Activated T-helper 1 cell treated with anti-CD3 and anti-CD28 coated beads, Interleukin-12 subunit alpha, Interleukin-12 subunit beta, Interleukin-2, Interleukin-4 antibody, amounts not matched to agents 30 ng/mL and 10 ng/mL and 1 ng/mL, durations not matched to agents 14 hours and 24 hours and 36 hours (primary cell): ENCODE measurements at regions not wholly inside any gene's neighbourhood (a gene's known extent, or its start where the extent isn't known, plus 50 kb on each side); places are given as distances from the start of the nearest gene placed in this dataset.

Source experiments
- DNase-seq: peaks from one replicate; pipeline ENCODE4 v3.0.0; 2021; ENCODE audit warnings: low spot score
- H3K27ac Mint-ChIP-seq: one replicate; pipeline ENCODE4 v1.8.0; 2021; ENCODE audit warnings: mild to moderate bottlenecking, mixed read lengths
- H3K27me3 Mint-ChIP-seq: one replicate; pipeline ENCODE4 v1.8.0; 2022; ENCODE audit warnings: mild to moderate bottlenecking, moderate library complexity, mixed read lengths; ENCODE audit not compliant: insufficient read depth
- H3K36me3 Mint-ChIP-seq: one replicate; pipeline ENCODE4 v1.8.0; 2021; ENCODE audit warnings: low read depth, mixed read lengths
- H3K4me1 Mint-ChIP-seq: one replicate; pipeline ENCODE4 v1.8.0; 2021; ENCODE audit warnings: low read depth, mixed read lengths
- H3K4me3 Mint-ChIP-seq: one replicate; pipeline ENCODE4 v1.8.0; 2021; ENCODE audit warnings: mild to moderate bottlenecking, moderate library complexity, mixed read lengths
- H3K9me3 Mint-ChIP-seq: one replicate; pipeline ENCODE4 v1.8.0; 2021; ENCODE audit warnings: mixed read lengths
- intact Hi-C: fragments of 100-400 bp; cut with micrococcal nuclease; formaldehyde crosslinking; loops from one replicate; pipeline ENCODE4 v1.15.1; 2024

DNA sequence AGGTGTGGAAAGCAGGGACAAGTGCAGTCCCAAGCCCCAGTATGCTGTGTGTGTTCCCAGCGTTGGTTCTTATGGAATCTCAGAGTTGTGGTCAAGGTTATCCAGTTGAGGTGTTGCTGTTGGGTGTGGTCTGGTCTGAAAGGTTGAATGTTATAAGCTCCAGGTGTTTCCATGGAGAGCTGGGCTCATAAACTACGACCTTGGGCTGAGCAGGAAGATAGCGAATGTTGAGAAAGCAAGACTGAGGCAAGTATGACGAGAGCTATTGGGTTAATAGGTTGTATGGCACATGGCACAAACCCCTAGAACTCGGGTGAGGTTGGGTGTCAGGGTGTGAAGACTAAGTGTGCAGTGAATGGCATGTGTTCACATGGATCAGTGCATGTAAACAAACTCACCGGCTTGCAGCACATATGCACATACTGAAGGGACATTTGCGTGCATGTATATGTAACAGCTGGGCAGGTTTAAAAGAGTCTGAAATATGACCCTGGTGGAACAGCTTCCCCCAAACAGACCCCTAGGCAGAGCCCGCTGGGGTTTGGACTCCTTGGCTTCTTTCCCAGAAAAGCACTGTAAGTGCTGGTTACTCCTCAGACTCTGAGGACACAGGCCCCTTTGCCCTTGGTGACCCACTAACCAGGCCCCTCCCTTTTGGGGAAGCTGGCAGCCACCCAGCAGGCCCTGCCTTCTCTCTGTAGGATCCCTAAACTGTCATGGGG is 117.5 kb downstream of the NAV1 start:
- Mint-ChIP-seq H3K9me3 (no peaks in the 10 kb centered on the region), H3K4me3 (no peak overlapping the region), H3K36me3 (no peaks in the 10 kb centered on the region), H3K27me3 (peaks cover 12% of the 10 kb centered on the region), H3K27ac (no peak overlapping the region), H3K4me1 (no peaks in the 10 kb centered on the region)
- no peak for DNase-seq
- intact Hi-C loops = no loop called here

- H3K27me3 Mint-ChIP-seq = no peaks in the 10 kb centered on the region
- no peak for DNase-seq
- no peak overlapping the region for H3K4me3 Mint-ChIP-seq
- H3K27ac Mint-ChIP-seq = no peak overlapping the region
- H3K4me1 Mint-ChIP-seq = no peaks in the 10 kb centered on the region
- intact Hi-C loops = no loop called here
- no peaks in the 10 kb centered on the region for H3K9me3 Mint-ChIP-seq
- no peaks in the 10 kb centered on the region for H3K36me3 Mint-ChIP-seq
These were observed 120.6 kb downstream of the NAV1 start for GRCh38 chr1:201659572-201659971.

DNA sequence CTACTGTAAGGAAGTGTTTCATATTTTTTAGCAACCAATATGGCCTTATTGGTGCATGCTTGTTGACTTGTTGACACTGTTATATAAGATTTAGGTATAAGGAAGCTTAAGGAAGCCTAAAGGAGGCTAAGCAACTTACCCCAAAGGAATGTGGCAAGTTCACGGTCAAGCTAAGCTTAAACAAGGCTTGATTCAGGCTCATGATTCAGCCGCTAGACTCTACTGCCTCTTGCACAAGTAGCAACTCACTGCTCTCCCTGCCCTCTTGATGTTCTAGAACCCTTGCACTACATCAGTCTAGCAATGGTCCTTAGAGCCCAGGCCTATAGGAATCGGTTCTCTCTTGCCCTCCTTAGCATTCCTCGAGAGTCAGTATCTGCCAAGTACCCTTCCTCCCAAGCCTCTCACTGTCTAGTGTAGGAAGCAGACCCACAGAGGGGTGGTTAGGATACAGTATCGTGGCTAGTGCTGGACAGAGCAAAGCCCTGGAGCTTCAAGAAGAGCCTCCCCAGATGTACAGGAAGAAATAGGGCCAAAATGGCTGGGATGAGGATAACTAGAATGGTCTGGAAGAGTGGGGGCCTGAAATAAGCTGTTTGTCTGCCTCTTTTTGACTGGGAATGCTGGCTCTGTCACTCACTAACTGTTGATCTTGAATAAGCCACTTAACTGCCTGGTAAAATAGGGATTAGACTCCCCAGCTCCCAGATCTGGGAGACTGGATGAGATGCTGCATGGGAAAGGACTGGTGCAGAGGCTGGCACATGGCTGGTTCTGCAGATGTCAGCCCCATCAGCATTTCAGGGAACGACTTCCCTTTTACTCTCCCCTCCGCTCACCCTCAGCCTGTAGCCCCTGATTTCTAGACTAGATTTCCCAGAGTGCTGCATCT is 122.2 kb downstream of the NAV1 start:
- H3K27ac Mint-ChIP-seq = no peak overlapping the region
- intact Hi-C loops = no loop called here
- no peaks in the 10 kb centered on the region for H3K36me3 Mint-ChIP-seq
- no peak overlapping the region for H3K4me3 Mint-ChIP-seq
- no peaks in the 10 kb centered on the region for H3K9me3 Mint-ChIP-seq
- DNase-seq = no peak
- H3K27me3 Mint-ChIP-seq = no peaks in the 10 kb centered on the region
- H3K4me1 Mint-ChIP-seq = no peaks in the 10 kb centered on the region

DNA sequence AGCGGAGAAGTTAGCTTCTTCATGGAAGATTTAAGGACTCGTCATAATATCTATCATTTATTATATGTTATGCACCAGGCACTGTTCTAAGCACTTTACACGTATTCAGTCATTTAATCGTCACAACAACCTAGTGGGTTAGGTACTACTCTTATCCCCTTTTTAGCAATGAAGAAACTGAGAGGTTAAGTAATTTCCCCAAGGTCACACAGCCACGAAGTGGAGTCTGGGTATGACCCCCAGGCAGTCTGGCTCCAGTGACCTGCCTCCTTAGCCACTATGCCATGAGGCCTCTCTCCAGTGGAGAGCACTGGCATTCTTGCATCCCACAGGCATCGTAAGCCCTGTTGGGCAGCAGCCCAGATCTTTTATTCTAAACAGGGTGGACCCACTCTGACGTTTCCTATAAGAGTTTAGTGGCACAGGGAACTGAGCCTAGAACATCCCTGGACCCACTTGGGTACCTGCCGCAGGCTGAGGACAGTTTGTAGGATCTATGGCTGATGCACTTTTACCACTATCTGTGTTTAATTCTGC is 123.0 kb downstream of the NAV1 start:
- Mint-ChIP-seq H3K27me3 (no peaks in the 10 kb centered on the region), H3K4me1 (no peaks in the 10 kb centered on the region), H3K9me3 (no peaks in the 10 kb centered on the region), H3K27ac (no peak overlapping the region), H3K36me3 (no peaks in the 10 kb centered on the region), H3K4me3 (no peak overlapping the region)
- intact Hi-C loops = no loop called here
- no peak for DNase-seq

GRCh38 chr1:201662646-201663045 is 123.7 kb downstream of the NAV1 start:
- no peak overlapping the region for H3K27ac Mint-ChIP-seq
- H3K9me3 Mint-ChIP-seq = no peaks in the 10 kb centered on the region
- H3K27me3 Mint-ChIP-seq = no peaks in the 10 kb centered on the region
- H3K4me3 Mint-ChIP-seq = no peak overlapping the region
- no peak for DNase-seq
- intact Hi-C loops = no loop called here
- no peaks in the 10 kb centered on the region for H3K4me1 Mint-ChIP-seq
- H3K36me3 Mint-ChIP-seq = no peaks in the 10 kb centered on the region

- Mint-ChIP-seq H3K4me3 (no peak overlapping the region), H3K27ac (no peak overlapping the region), H3K27me3 (no peaks in the 10 kb centered on the region), H3K9me3 (no peaks in the 10 kb centered on the region), H3K36me3 (no peaks in the 10 kb centered on the region), H3K4me1 (no peaks in the 10 kb centered on the region)
- intact Hi-C loops = no loop called here
- DNase-seq = no peak
These were observed 124.7 kb downstream of the NAV1 start for GRCh38 chr1:201663491-201664113.

- Mint-ChIP-seq H3K27me3 (peaks cover 2% of the 10 kb centered on the region), H3K36me3 (no peaks in the 10 kb centered on the region), H3K4me3 (no peak overlapping the region), H3K27ac (no peak overlapping the region), H3K4me1 (no peaks in the 10 kb centered on the region), H3K9me3 (no peaks in the 10 kb centered on the region)
- DNase-seq = no peak
- intact Hi-C loops = no loop called here
These were observed 126.1 kb downstream of the NAV1 start for GRCh38 chr1:201665036-201665435.

- Mint-ChIP-seq H3K27me3 (peaks cover 2% of the 10 kb centered on the region), H3K27ac (no peak overlapping the region), H3K4me1 (no peaks in the 10 kb centered on the region), H3K36me3 (no peaks in the 10 kb centered on the region), H3K9me3 (no peaks in the 10 kb centered on the region), H3K4me3 (no peak overlapping the region)
- intact Hi-C loops = no loop called here
- no peak for DNase-seq
These were observed 127.2 kb downstream of the NAV1 start for GRCh38 chr1:201666102-201666501.

- Mint-ChIP-seq H3K27ac (no peak overlapping the region), H3K27me3 (peaks cover 2% of the 10 kb centered on the region), H3K4me3 (no peak overlapping the region), H3K4me1 (no peaks in the 10 kb centered on the region), H3K9me3 (no peaks in the 10 kb centered on the region), H3K36me3 (no peaks in the 10 kb centered on the region)
- no peak for DNase-seq
- intact Hi-C loops = no loop called here
These were observed 127.7 kb downstream of the NAV1 start for GRCh38 chr1:201666645-201667044.

DNA sequence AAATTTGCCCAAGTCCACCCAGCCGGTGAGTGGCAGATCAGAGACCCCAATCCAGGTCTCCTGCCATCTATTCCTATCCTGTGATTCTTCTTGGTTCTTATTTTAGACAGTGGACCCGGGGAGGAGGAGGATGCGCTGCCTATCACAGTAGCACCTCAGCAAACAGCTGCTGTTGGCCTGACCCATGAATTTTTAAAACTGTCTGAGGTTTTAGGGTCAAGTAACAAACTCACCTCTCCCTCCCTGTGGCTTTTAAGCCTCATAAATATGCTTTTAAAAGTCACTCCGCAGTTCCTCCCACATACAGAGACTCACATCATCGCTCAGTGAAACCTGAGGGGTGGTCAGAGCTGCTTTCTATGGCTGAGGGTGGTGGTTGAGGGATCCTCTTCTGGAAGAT is 128.6 kb downstream of the NAV1 start:
- H3K4me1 Mint-ChIP-seq = no peaks in the 10 kb centered on the region
- H3K36me3 Mint-ChIP-seq = no peaks in the 10 kb centered on the region
- DNase-seq = no peak
- no peak overlapping the region for H3K4me3 Mint-ChIP-seq
- H3K27ac Mint-ChIP-seq = no peak overlapping the region
- H3K27me3 Mint-ChIP-seq = peaks cover 2% of the 10 kb centered on the region
- no peaks in the 10 kb centered on the region for H3K9me3 Mint-ChIP-seq
- intact Hi-C loops = no loop called here

DNA sequence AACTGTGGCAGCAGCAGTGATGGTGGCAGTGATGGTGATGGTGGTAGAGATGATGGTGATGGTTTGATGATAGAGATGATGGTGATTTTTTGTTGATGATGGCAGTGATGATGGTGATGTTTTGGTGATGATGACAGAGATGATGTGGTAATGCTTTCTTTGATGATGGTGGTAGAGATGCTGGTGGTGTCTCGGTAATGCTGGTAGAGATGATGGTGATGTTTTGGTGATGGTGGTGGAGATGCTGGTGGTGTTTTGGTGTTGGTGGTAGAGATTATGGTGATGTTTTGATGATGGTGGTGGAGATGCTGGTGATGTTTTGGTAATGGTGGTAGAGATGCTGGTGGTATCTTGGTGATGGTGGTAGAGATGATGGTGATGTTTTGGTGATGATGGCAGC is 131.6 kb downstream of the NAV1 start:
- Mint-ChIP-seq H3K27me3 (peaks cover 10% of the 10 kb centered on the region), H3K9me3 (no peaks in the 10 kb centered on the region)
- intact Hi-C loops = no loop called here

GRCh38 chr1:201672685-201673084 is 133.8 kb downstream of the NAV1 start:
- no peak overlapping the region for H3K4me3 Mint-ChIP-seq
- peaks cover 20% of the 10 kb centered on the region for H3K27me3 Mint-ChIP-seq
- H3K9me3 Mint-ChIP-seq = no peaks in the 10 kb centered on the region
- no peak for DNase-seq
- no peaks in the 10 kb centered on the region for H3K36me3 Mint-ChIP-seq
- intact Hi-C loops = no loop called here
- H3K27ac Mint-ChIP-seq = no peak overlapping the region
- no peaks in the 10 kb centered on the region for H3K4me1 Mint-ChIP-seq

More for the DNA sequence above, 131.6 kb downstream of the NAV1 start:
- H3K4me3 Mint-ChIP-seq = no peak overlapping the region
- no peak for DNase-seq
- H3K27ac Mint-ChIP-seq = no peak overlapping the region
- H3K36me3 Mint-ChIP-seq = no peaks in the 10 kb centered on the region
- H3K4me1 Mint-ChIP-seq = no peaks in the 10 kb centered on the region

- intact Hi-C loops = no loop called here
- Mint-ChIP-seq H3K27me3 (peaks cover 20% of the 10 kb centered on the region), H3K9me3 (no peaks in the 10 kb centered on the region), H3K36me3 (no peaks in the 10 kb centered on the region), H3K4me1 (no peaks in the 10 kb centered on the region), H3K4me3 (no peak overlapping the region), H3K27ac (no peak overlapping the region)
- DNase-seq = no peak
These were observed 134.2 kb downstream of the NAV1 start for GRCh38 chr1:201673093-201673492.
